ENCODE measurements at regions not wholly inside any gene's neighbourhood (a gene's known extent, or its start where the extent isn't known, plus 50 kb on each side); places are given as distances from the start of the nearest gene placed in this dataset.
"Not testable (repeated sequence)": the region's sequence is repeated elsewhere in the genome, so short reads cannot be mapped to it uniquely, and the experiment has no call there.

DNA sequence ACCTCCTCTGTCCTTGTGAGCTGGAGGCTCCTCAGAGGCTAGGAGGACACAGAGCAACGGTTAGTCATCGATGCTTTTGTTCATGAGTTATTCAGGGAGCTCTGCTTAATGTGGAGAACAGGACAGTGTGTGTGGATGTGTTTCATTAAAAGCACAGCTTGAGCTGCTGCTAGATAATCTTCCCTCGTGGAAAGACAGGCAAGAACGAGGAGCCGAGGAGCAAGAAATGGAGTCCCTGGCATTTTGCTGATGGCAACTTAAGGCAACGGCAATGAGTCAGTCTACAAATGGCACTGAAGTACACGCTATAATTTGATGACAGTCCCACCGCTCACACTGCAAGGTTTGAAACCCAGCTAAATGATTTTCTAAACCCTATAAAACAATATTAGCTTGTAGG is 106.2 kb downstream of the IGLL1 start:
- H3K4me3 ChIP-seq (ENCODE audit: low read depth, low read length) = no peak overlapping the region
- TF ChIP-seq, protein P1, sequence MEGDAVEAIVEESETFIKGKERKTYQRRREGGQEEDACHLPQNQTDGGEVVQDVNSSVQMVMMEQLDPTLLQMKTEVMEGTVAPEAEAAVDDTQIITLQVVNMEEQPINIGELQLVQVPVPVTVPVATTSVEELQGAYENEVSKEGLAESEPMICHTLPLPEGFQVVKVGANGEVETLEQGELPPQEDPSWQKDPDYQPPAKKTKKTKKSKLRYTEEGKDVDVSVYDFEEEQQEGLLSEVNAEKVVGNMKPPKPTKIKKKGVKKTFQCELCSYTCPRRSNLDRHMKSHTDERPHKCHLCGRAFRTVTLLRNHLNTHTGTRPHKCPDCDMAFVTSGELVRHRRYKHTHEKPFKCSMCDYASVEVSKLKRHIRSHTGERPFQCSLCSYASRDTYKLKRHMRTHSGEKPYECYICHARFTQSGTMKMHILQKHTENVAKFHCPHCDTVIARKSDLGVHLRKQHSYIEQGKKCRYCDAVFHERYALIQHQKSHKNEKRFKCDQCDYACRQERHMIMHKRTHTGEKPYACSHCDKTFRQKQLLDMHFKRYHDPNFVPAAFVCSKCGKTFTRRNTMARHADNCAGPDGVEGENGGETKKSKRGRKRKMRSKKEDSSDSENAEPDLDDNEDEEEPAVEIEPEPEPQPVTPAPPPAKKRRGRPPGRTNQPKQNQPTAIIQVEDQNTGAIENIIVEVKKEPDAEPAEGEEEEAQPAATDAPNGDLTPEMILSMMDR (IDR thresholded peaks at IDR 0.05; ENCODE audit: insufficient read depth, low read depth, low read length, missing control alignments) = no peak
- DNase-seq (ENCODE audit: low read depth) = no peak

DNA sequence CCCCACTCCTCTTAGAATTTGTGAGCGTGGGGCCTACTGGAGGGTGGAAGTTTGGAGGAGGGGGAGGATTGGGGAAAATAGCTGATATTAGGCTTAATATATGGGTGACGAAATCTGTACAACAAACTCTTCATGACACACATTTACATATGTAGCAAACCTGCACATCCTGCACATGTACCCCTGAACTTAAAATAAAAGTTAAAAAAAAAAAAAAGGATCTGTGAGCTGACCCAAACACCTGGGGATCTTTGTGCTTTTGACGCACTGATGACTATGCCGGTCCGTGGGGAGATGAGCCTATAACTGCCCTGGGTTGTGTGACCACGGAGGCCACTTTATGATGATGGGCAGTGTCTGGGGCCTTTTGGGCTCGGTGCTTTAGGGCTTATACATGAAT is 107.7 kb downstream of the IGLL1 start:
- not testable (repeated sequence) for H3K4me3 ChIP-seq (ENCODE audit: low read depth, low read length); DNase-seq (ENCODE audit: low read depth)

DNA sequence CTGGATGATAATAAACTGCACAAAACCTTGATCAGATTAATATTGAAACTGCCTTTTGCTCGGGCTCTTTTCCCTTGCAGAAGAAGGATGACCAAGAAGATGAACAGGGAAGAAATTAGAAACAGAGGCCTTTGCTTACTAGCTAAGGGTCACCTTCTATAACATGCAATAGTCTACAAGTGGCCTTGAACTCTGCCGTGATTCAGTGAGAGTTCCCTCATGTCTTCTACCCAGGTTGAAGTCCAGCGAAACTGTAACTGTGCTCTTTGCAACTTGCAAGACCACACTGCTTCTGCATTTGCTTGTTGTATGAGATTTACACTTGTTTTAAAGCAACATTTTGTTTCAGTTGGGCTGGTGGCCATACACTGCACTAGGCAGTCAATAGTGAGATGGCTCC is 108.4 kb downstream of the IGLL1 start:
- DNase-seq (ENCODE audit: low read depth) = no peak
- TF ChIP-seq, protein P1 (IDR thresholded peaks at IDR 0.05; ENCODE audit: insufficient read depth, low read depth, low read length, missing control alignments) = no peak
- no peak overlapping the region for H3K4me3 ChIP-seq (ENCODE audit: low read depth, low read length)

DNA sequence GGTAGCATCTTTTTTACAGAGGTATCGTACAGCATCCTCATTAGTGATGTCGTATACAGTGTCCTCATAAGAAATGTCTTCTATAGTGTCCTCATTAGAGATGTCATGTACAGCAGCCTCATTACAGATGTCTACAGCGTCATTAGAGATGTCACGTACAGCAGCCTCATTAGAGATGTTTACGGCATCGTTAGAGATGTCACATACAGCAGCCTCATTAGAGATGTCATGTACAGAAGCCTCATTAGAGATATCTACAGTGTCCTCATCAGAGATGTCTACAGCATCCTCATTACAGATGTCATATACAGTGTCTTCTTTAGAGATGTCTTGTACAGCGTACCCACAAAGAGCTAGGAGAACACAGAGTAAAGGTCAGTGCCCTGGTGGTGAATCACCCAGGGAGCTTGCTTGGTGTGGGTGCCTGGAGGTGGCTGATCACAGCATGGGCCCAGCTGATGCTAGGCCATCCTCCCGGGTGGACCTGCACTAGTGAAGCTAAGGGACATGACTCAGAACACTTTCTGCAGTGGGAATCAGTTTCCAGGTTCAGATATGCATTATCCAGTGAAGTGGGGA is 109.2 kb downstream of the IGLL1 start:
- no peak overlapping the region for H3K4me3 ChIP-seq (ENCODE audit: low read depth, low read length)
- no peak for DNase-seq (ENCODE audit: low read depth)
- TF ChIP-seq, protein P1 (IDR thresholded peaks at IDR 0.05; ENCODE audit: insufficient read depth, low read depth, low read length, missing control alignments) = no peak

DNA sequence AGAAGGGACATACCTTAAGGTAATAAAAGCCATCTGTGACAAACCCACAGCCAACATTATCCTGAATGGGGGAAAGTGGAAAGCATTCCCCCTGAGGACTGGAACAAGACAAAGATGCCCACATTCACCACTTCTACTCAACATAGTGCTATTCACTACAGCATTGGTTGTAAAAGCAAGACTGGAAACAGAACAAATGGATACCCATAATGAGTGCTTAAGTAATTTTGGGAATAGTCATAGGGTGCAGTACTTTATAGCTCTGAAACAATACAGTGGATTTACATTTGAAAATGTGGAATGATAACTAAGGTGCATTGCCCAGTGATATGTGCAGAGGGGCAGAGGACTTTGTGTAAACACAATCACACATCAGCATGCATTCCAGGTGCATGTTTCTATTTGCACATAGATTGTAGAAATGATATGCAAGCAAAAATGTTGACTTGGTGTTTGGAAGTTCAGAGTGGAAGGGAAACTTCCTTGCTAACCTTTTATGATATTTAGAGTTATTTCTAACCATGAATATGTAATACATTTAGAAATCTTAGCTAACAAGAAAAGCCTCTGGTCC is 112.3 kb downstream of the IGLL1 start:
- no peak for DNase-seq (ENCODE audit: low read depth)
- no peak overlapping the region for H3K4me3 ChIP-seq (ENCODE audit: low read depth, low read length)
- TF ChIP-seq, protein P1 (IDR thresholded peaks at IDR 0.05; ENCODE audit: insufficient read depth, low read depth, low read length, missing control alignments) = no peak

DNA sequence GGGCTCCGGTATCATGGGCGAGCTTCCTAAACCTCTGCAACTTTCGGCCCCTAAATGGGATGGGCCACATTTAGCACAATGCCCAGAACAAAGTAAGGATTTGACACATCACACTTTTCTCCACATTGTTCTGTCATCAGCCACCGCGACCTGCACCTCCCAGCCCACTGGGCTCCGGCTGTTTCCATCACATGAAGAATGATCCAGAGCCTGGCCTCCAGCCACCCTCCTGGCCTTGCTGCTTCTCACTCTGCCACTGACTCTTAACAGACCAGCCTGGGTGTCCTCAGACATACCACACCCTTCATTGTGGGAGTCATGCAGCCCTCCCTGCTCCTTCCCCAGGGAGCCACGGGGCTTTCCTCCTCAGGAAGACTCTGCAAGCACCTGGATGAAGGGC is 113.7 kb downstream of the IGLL1 start:
- TF ChIP-seq, protein P1 (IDR thresholded peaks at IDR 0.05; ENCODE audit: insufficient read depth, low read depth, low read length, missing control alignments) = no peak
- DNase-seq (ENCODE audit: low read depth) = no peak
- H3K4me3 ChIP-seq (ENCODE audit: low read depth, low read length) = no peak overlapping the region

DNA sequence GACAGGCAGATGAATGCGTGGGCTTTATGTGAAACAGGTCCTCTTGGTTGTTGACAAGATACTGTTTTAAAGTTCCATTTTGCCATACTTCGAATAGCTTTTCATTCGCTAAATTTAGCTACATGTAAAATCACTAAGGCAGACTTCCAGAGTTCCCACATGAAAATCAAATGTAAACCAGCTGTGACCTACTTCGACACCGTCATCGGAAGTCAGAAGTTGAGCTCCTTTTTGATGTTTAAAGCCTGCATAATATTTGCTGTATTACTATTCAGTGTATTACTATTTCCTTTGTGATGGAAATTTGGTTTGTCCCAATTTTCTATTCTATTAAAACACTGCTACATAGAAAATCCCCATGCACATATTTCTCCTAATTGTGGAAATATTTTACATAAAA is 115.3 kb downstream of the IGLL1 start:
- not testable (repeated sequence) for DNase-seq (ENCODE audit: low read depth); H3K4me3 ChIP-seq (ENCODE audit: low read depth, low read length)

DNA sequence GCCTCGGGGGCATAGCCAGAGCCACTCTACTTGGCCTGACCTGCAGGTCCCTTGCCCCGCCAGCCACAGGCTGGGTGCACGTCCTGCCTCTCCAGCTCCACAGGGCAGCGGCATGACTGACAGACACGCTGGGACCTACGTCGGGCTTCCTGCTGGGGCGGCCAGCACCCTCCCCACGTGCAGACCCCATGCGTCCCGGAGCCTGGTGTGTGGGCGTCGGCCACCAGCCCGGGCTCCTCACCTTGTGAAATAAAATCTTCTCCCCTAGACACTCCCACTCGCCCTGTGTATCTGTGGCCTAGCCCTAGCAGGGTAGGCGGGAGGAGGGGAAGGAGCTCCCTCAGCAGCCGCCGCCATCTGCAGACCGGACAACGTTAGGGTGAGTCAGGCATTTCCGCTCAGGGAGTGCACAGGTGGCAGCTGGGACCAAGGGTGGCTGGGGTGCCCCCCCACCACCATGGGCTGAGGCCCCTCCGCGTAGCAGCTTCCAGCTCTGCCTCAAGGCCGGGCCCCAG is 119.5 kb downstream of the IGLL1 start:
- not testable (repeated sequence) for H3K4me3 ChIP-seq (ENCODE audit: low read depth, low read length)
- DNase-seq (ENCODE audit: low read depth) = peak; percentile 16

DNA sequence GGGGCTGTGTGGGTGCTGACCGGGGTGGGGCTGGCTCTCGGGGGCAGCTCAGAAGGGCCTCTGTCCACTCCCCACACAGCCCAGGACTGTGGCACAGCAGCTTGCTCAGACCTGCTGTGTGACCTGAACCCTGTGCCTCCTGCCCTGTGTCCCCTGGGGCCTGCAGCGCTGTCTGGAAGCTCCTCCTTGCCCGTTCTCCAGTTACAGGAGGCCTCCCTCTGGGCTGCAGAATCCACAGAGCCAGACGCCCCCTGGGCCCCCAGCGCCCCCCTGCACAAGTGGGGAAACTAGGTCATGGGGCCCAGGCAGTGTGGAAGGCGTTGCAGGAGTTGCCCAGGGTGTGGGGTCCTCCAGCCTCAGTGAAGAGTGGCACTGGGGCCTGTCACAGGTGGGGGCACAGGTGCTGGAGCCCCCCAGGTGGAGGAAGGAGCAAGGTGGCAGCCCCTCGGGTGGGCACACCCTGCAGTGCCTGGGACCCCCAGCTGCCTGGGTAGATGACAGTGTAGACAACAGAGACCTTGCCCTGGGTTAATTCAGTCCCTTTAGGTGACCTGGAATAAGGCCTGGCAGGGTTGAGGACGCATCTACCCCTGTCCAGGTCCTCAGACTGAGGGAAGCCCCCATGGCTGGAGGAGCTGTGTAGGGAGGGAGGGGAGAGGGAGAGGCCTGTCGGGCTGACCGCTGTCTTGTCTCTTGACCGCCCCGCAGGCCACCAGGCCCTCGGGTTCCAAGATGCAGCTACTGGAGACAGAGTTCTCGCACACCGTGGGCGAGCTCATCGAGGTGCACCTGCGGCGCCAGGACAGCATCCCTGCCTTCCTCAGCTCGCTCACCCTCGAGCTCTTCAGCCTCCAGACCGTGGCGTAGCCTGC is 120.2 kb downstream of the IGLL1 start:
- H3K4me3 ChIP-seq (ENCODE audit: low read depth, low read length); DNase-seq (ENCODE audit: low read depth): not testable (repeated sequence)
